ENCODE measurements at regions not wholly inside any gene's neighbourhood (a gene's known extent, or its start where the extent isn't known, plus 50 kb on each side); places are given as distances from the start of the nearest gene placed in this dataset.

DNA sequence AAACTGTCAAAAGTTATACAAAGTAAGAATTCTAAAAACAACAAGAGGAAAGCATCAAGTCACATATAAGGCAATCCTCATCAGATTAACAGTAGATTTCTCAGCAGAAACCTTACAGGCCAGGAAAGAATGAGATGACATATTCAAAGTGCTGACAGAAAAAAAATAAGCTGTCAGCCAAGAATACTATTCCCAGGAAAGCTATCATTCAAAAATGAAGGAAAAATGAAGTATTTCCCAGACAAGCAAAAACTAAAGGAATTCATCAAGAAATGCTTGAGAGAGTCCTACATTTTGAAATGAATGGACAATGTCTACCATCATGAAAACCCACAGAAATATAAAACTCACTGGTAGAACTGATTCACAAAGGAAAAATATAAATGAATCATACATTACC is 268.9 kb upstream of the OSR1 start:
- TF ChIP-seq, protein P1, sequence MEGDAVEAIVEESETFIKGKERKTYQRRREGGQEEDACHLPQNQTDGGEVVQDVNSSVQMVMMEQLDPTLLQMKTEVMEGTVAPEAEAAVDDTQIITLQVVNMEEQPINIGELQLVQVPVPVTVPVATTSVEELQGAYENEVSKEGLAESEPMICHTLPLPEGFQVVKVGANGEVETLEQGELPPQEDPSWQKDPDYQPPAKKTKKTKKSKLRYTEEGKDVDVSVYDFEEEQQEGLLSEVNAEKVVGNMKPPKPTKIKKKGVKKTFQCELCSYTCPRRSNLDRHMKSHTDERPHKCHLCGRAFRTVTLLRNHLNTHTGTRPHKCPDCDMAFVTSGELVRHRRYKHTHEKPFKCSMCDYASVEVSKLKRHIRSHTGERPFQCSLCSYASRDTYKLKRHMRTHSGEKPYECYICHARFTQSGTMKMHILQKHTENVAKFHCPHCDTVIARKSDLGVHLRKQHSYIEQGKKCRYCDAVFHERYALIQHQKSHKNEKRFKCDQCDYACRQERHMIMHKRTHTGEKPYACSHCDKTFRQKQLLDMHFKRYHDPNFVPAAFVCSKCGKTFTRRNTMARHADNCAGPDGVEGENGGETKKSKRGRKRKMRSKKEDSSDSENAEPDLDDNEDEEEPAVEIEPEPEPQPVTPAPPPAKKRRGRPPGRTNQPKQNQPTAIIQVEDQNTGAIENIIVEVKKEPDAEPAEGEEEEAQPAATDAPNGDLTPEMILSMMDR (IDR thresholded peaks at IDR 0.05; ENCODE audit: low read depth, low read length) = no peak
- no peak for TF ChIP-seq POLR2A (IDR thresholded peaks at IDR 0.05; ENCODE audit: extremely low read depth, insufficient read length)
